Fibroblast of lung (primary cell): ENCODE measurements at regions not wholly inside any gene's neighbourhood (a gene's known extent, or its start where the extent isn't known, plus 50 kb on each side); places are given as distances from the start of the nearest gene placed in this dataset.

Experiments
- CTCF ChIP-seq, 2 donors: IDR thresholded peaks in 1 of 2; conservative IDR thresholded peaks in 1 of 2; 1 replicate in 1 of 2; 2 replicates in 1 of 2; pipeline ENCODE4 v1.5.1; 2011 to 2012; ENCODE audit warnings: low read length in 2 of 2, control low read depth in 1 of 2, inconsistent platforms in 1 of 2, low read depth in 1 of 2, mild to moderate bottlenecking in 1 of 2
- EZH2 ChIP-seq: IDR thresholded peaks from 2 replicates; pipeline ENCODE4 v1.5.1; 2012; ENCODE audit warnings: low read length, control low read depth, mild to moderate bottlenecking; ENCODE audit errors: missing control alignments

- TF ChIP-seq EZH2 (no peak), CTCF (conservative IDR thresholded peaks at IDR 0.05 in 1 of 2, IDR thresholded peaks at IDR 0.05 in 1 of 2; ENCODE audit: low read depth in 1 of 2, low read length in 2 of 2) (no peak)
Observed at GRCh38 chr1:109849655-109850054, 61.0 kb upstream of the CSF1 start.
